SK-N-SH (cell line): ENCODE measurements at regions not wholly inside any gene's neighbourhood (a gene's known extent, or its start where the extent isn't known, plus 50 kb on each side); places are given as distances from the start of the nearest gene placed in this dataset.

Experiments used
- TF ChIP-seq, protein P1 (sequence below): IDR thresholded peaks from 2 replicates; pipeline ENCODE4 v1.6.1; 2012; ENCODE audit warnings: mild to moderate bottlenecking, low read depth, low read length, moderate library complexity

DNA sequence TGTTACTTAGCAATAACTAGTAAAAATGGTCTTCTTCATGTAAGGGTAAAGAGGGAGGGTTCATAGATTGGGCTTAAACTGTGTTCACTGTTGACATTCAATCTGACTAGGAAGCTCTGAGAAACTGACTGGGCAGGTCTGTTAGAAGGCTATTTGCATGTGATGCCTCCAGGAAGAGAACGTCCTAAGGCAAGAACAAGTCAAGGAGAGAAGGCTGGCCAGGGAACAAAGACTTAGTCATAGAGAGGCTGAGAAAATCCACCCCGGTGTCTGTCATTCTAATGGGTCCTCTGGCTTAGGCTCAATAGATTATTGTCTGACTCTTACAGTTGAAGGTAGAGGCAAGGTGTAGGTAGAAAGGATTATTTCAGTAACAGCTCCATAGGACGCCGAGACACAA is 50.3 kb upstream of the CD44 start (continued):
- TF ChIP-seq, protein P1, sequence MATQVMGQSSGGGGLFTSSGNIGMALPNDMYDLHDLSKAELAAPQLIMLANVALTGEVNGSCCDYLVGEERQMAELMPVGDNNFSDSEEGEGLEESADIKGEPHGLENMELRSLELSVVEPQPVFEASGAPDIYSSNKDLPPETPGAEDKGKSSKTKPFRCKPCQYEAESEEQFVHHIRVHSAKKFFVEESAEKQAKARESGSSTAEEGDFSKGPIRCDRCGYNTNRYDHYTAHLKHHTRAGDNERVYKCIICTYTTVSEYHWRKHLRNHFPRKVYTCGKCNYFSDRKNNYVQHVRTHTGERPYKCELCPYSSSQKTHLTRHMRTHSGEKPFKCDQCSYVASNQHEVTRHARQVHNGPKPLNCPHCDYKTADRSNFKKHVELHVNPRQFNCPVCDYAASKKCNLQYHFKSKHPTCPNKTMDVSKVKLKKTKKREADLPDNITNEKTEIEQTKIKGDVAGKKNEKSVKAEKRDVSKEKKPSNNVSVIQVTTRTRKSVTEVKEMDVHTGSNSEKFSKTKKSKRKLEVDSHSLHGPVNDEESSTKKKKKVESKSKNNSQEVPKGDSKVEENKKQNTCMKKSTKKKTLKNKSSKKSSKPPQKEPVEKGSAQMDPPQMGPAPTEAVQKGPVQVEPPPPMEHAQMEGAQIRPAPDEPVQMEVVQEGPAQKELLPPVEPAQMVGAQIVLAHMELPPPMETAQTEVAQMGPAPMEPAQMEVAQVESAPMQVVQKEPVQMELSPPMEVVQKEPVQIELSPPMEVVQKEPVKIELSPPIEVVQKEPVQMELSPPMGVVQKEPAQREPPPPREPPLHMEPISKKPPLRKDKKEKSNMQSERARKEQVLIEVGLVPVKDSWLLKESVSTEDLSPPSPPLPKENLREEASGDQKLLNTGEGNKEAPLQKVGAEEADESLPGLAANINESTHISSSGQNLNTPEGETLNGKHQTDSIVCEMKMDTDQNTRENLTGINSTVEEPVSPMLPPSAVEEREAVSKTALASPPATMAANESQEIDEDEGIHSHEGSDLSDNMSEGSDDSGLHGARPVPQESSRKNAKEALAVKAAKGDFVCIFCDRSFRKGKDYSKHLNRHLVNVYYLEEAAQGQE = no peak
